ENCODE measurements at regions not wholly inside any gene's neighbourhood (a gene's known extent, or its start where the extent isn't known, plus 50 kb on each side); places are given as distances from the start of the nearest gene placed in this dataset.

- no peak for DNase-seq
Measured at GRCh38 chr2:144280009-144280408, 239.9 kb downstream of the ZEB2 start.

- no peak for DNase-seq
Measured at GRCh38 chr2:144279165-144279564, 240.8 kb downstream of the ZEB2 start.

GRCh38 chr2:144277622-144278354 is 242.1 kb downstream of the ZEB2 start:
- no peak for DNase-seq

GRCh38 chr2:144275340-144275739 is 244.6 kb downstream of the ZEB2 start:
- no peak for DNase-seq

GRCh38 chr2:144274131-144274530 is 245.8 kb downstream of the ZEB2 start:
- no peak for DNase-seq

- DNase-seq = no peak
Measured at GRCh38 chr2:144270951-144271350, 249.0 kb downstream of the ZEB2 start.

- DNase-seq = no peak
Measured at GRCh38 chr2:144268036-144268678, 251.8 kb downstream of the ZEB2 start.

- DNase-seq = no peak
Measured at GRCh38 chr2:144267239-144267638, 252.7 kb downstream of the ZEB2 start.

- no peak for DNase-seq
Measured at GRCh38 chr2:144265654-144266053, 254.3 kb downstream of the ZEB2 start.

- DNase-seq = no peak
Measured at GRCh38 chr2:144261966-144262365, 258.0 kb downstream of the ZEB2 start.

- DNase-seq = no peak
Measured at GRCh38 chr2:144261336-144261735, 258.6 kb downstream of the ZEB2 start.

GRCh38 chr2:144259332-144259731 is 260.6 kb downstream of the ZEB2 start:
- no peak for DNase-seq

GRCh38 chr2:144258154-144258553 is 261.8 kb downstream of the ZEB2 start:
- DNase-seq = no peak

GRCh38 chr2:144256996-144257707 is 262.8 kb downstream of the ZEB2 start:
- no peak for DNase-seq

- no peak for DNase-seq
Measured at GRCh38 chr2:144254342-144255235, 265.3 kb downstream of the ZEB2 start.

- DNase-seq = no peak
Measured at GRCh38 chr2:144253743-144254142, 266.2 kb downstream of the ZEB2 start.

- DNase-seq = no peak
Measured at GRCh38 chr2:144252694-144253093, 267.2 kb downstream of the ZEB2 start.

GRCh38 chr2:144249035-144249637 is 270.8 kb downstream of the ZEB2 start:
- DNase-seq = no peak

GRCh38 chr2:144248350-144249034 is 271.4 kb downstream of the ZEB2 start:
- DNase-seq = no peak

- DNase-seq = no peak
Measured at GRCh38 chr2:144244938-144245337, 275.0 kb downstream of the ZEB2 start.

GRCh38 chr2:144242311-144242710 is 277.6 kb downstream of the ZEB2 start:
- DNase-seq = no peak

GRCh38 chr2:144241801-144242200 is 278.1 kb downstream of the ZEB2 start:
- no peak for DNase-seq
